ENCODE measurements at regions not wholly inside any gene's neighbourhood (a gene's known extent, or its start where the extent isn't known, plus 50 kb on each side); places are given as distances from the start of the nearest gene placed in this dataset.

GRCh38 chr11:128297091-128297651 is 290.2 kb downstream of the ETS1 start:
- no peak for DNase-seq (ENCODE audit: low spot score)
- TF ChIP-seq CTCF (IDR thresholded peaks at IDR 0.05): no peak
- ATAC-seq (ENCODE audit: low FRiP score): no peak

GRCh38 chr11:128294671-128295050 is 292.7 kb downstream of the ETS1 start:
- ATAC-seq (ENCODE audit: low FRiP score): no peak
- no peak for DNase-seq (ENCODE audit: low spot score)
- TF ChIP-seq CTCF (IDR thresholded peaks at IDR 0.05): no peak

GRCh38 chr11:128294001-128294670 is 293.2 kb downstream of the ETS1 start:
- no peak for DNase-seq (ENCODE audit: low spot score)

GRCh38 chr11:128291835-128292234 is 295.5 kb downstream of the ETS1 start:
- ATAC-seq (ENCODE audit: low FRiP score): no peak

More at GRCh38 chr11:128294001-128294670, 293.2 kb downstream of the ETS1 start:
- ATAC-seq (ENCODE audit: low FRiP score): no peak
- no peak for TF ChIP-seq CTCF (IDR thresholded peaks at IDR 0.05)

GRCh38 chr11:128291007-128291406 is 296.4 kb downstream of the ETS1 start:
- no peak for ATAC-seq (ENCODE audit: low FRiP score)
- no peak for DNase-seq (ENCODE audit: low spot score)
- no peak for TF ChIP-seq CTCF (IDR thresholded peaks at IDR 0.05)

More at GRCh38 chr11:128291835-128292234, 295.5 kb downstream of the ETS1 start:
- no peak for DNase-seq (ENCODE audit: low spot score)
- no peak for TF ChIP-seq CTCF (IDR thresholded peaks at IDR 0.05)

- DNase-seq (ENCODE audit: low spot score): no peak
- TF ChIP-seq CTCF (IDR thresholded peaks at IDR 0.05): peak in 2 of 3 donors; percentile 43 to 57
These were observed 297.1 kb downstream of the ETS1 start for GRCh38 chr11:128290106-128290840.

More at GRCh38 chr11:128290106-128290840, 297.1 kb downstream of the ETS1 start:
- peak; percentile 75 for ATAC-seq (ENCODE audit: low FRiP score)

Measured in omental fat pad (tissue), 3 donors.